ENCODE measurements at regions not wholly inside any gene's neighbourhood (a gene's known extent, or its start where the extent isn't known, plus 50 kb on each side); places are given as distances from the start of the nearest gene placed in this dataset.

DNA sequence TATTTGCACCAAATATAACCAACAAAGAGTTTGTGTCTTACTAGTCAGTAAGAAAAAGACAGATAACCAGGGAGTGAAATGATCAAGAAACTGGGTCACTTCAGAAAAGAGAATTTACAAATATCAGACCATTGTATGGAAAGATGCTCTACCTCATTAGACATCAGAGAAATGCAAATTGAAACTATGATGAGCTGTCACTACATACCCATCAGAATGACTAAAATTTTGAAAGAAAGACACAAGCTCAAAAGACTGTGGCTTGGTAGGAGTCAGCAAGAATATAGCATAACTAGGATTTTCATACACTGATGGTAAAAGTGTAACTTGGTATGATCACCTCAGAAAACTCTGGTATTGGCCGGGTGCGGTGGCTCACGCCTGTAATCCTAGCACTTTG, 247.2 kb downstream of the BMP4 start:
- no peak for TF ChIP-seq POLR2A (IDR thresholded peaks at IDR 0.05; ENCODE audit: low read depth, low read length)
- TF ChIP-seq POLR2AphosphoS5 (IDR thresholded peaks at IDR 0.05; ENCODE audit: low read depth, low read length): no peak
- no peak for TF ChIP-seq PAX5 (IDR thresholded peaks at IDR 0.05; ENCODE audit: insufficient read depth, low read length, severe bottlenecking)
- no peak for TF ChIP-seq TAF1 (IDR thresholded peaks at IDR 0.05; ENCODE audit: low read depth, low read length)
- no peak for TF ChIP-seq SPI1 (IDR thresholded peaks at IDR 0.05; ENCODE audit: low read depth, low read length)
